ENCODE measurements at regions not wholly inside any gene's neighbourhood (a gene's known extent, or its start where the extent isn't known, plus 50 kb on each side); places are given as distances from the start of the nearest gene placed in this dataset.
"Not testable (repeated sequence)": the region's sequence is repeated elsewhere in the genome, so short reads cannot be mapped to it uniquely, and the experiment has no call there.

DNA sequence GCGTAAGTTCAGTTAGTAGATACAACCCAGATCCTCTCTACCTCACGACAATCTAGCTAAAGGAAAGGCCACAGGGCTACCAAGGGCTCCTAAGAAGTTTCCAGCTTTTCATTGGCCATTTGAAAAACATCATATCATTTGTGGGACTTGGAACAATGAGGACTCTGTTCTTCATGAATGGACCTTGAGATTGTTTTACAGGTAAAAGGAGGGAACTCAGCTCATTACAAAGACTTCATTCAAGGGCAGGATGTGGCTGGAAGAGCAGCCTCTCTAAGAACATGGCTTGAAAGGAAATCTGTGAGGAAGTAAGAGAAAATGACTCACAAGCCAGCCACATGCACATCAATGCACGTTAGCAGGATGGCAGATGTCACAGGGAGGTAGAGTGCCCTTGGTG is 105.9 kb upstream of the SLC7A11 start:
- DNase-seq (ENCODE audit: low read depth in 4 of 4, low spot score in 3 of 4) = no peak

GRCh38 chr4:138347561-138347960 is 105.4 kb upstream of the SLC7A11 start:
- DNase-seq (ENCODE audit: low read depth in 4 of 4, low spot score in 3 of 4) = no peak

DNA sequence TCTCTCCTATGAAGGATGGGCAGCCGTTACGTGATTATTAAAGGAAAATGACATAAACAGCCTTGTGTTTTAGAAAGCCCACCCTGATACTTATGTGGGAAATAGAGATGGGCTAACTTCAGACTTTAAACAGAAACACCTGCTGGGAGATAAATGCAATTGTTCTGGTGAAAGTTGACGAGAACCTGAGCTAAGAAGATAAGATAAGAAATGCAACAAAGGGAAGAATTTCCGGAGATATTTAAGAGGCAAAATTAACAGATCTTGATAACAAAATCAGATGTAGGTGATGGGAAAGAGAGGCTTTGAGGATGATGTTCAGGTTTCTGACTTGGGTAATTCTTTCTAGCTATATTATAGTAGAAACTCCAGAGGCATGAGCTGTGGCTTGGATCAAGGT is 102.7 kb upstream of the SLC7A11 start:
- DNase-seq (ENCODE audit: low read depth in 4 of 4, low spot score in 3 of 4) = no peak

DNA sequence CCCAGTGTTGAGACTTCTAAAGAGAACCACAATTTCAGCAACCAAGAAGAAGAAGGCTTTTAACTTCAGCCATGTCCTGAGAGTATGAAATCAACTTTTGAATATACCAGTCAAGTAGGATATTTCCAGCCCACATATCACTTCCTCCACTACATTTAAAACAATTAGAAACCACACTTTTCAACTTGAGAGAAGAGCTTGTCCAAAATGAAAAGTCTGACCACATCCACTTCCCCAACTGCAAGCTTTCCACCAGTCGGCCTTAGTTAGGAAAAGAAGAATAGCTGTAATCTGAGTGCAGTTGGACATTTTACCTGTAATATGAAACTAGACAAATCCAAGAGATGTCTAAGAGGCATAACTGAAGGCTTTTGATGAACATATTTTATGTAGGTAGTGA is 101.9 kb upstream of the SLC7A11 start:
- DNase-seq (ENCODE audit: low read depth in 4 of 4, low spot score in 3 of 4) = no peak

DNA sequence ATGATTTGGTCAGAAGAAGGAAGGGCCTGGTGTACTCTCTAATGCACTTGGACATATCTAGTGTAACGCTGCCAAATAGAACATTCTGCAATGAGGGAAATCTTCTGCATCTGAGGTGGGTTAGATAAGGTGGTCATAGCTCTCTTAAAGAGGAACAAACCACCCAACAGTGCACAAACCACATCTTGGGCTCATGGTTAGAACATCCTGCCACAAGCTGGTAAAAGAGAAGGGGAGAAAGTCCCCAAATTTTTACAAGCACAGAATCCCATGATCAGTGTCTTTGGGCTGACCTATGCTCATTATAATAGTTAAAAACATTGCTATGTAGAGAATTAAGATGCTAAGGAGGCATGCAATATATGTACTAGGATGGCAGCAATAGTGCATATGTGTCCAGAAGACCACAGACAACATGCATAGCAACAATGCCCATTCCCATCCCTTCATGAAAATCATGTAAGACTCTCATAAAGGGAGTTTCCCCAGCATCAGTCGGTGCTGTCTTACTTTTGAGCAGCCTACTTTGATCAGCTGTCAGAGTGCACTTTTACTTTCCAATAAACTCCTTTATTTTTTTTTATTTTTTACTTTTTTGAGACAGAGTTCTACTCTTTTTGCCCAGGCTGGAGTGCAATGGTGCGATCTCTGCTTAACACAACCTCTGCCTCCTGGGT is 99.7 kb upstream of the SLC7A11 start:
- no peak for DNase-seq (ENCODE audit: low read depth in 4 of 4, low spot score in 3 of 4)

GRCh38 chr4:138338840-138339239 is 96.7 kb upstream of the SLC7A11 start:
- DNase-seq (ENCODE audit: low read depth in 4 of 4, low spot score in 3 of 4) = no peak

GRCh38 chr4:138338222-138338621 is 96.1 kb upstream of the SLC7A11 start:
- DNase-seq (ENCODE audit: low read depth in 4 of 4, low spot score in 3 of 4) = not testable (repeated sequence)

- DNase-seq (ENCODE audit: low read depth in 4 of 4, low spot score in 3 of 4) = peak in 3 of 4 donors; percentile 35 to 43 (median 40)
Observed at GRCh38 chr4:138334346-138335016, 92.3 kb upstream of the SLC7A11 start.

GRCh38 chr4:138332415-138332814 is 90.3 kb upstream of the SLC7A11 start:
- DNase-seq (ENCODE audit: low read depth in 4 of 4, low spot score in 3 of 4) = not testable (repeated sequence)

DNA sequence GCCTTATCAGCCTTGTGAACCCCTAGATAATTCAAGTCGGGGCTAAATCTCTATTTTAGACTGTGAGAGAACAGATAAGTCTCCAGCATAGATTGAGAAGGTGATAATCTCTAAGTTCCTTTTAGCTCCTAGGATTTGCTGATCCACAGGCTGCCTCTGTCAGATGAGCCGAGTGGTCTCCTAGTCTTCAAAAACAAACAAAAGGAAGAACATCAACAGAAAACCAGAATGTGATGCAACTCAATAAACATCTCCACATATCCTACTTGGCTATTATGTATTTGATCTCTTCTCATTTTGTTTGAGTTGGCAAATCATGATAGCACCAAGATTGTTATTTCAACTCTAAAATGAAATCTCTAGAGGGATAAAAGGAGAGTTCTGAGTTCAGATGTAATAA is 88.4 kb upstream of the SLC7A11 start:
- DNase-seq (ENCODE audit: low read depth in 4 of 4, low spot score in 3 of 4) = no peak

DNA sequence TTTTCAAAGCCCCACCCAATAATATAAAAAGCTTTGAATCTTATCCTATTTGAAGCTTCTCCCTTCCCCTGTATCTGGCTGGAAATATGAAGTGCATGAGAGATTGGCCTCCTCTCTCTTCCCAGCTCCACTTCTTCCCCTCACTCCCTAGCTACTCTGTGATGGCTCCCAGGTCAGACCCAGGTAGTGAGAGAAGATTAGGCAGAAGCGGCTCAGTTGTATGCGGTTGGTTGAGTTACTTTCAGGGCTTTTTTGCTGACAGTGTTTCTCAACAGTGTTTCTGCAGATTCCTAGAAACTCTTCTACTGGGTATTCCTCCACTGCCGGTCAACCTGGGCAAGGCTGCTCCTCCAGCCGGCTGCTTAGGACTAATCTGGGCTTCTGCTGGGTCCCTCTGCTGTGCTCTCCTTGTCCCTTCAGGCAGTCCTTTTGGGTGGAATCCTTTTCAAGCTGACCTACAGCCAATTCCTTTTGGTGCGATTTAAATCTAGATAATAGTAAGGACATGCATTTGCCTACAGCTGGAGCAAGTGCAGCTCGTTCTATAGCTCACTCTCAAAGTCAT is 87.4 kb upstream of the SLC7A11 start:
- no peak for DNase-seq (ENCODE audit: low read depth in 4 of 4, low spot score in 3 of 4)

GRCh38 chr4:138327338-138327737 is 85.2 kb upstream of the SLC7A11 start:
- no peak for DNase-seq (ENCODE audit: low read depth in 4 of 4, low spot score in 3 of 4)

- DNase-seq (ENCODE audit: low read depth in 4 of 4, low spot score in 3 of 4) = no peak
Observed at GRCh38 chr4:138320831-138321230, 78.7 kb upstream of the SLC7A11 start.

DNA sequence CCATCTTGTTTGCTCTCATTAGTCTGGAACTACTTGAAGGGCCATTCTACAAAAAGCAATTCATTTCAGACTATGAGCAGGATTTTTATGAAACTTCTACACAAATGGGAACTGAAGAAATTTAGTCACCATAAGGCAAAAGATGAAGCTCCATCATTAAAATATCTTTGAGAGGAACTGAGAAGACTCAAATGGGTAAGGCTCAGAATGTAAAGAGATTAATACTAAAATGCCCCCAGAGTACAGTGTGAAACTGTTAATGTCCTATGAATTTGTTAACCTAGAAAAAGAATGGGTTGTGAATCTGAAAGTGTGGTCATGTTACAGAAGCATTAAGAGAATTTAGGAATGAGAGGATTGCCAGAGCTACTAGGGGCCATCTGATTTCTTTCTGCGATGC is 77.9 kb upstream of the SLC7A11 start:
- DNase-seq (ENCODE audit: low read depth in 4 of 4, low spot score in 3 of 4) = no peak

- no peak for DNase-seq (ENCODE audit: low read depth in 4 of 4, low spot score in 3 of 4)
Observed at GRCh38 chr4:138317175-138317748, 75.1 kb upstream of the SLC7A11 start.

GRCh38 chr4:138312536-138312911 is 70.4 kb upstream of the SLC7A11 start:
- DNase-seq (ENCODE audit: low read depth in 4 of 4, low spot score in 3 of 4) = no peak

- no peak for DNase-seq (ENCODE audit: low read depth in 4 of 4, low spot score in 3 of 4)
Observed at GRCh38 chr4:138311771-138312535, 69.8 kb upstream of the SLC7A11 start.

DNA sequence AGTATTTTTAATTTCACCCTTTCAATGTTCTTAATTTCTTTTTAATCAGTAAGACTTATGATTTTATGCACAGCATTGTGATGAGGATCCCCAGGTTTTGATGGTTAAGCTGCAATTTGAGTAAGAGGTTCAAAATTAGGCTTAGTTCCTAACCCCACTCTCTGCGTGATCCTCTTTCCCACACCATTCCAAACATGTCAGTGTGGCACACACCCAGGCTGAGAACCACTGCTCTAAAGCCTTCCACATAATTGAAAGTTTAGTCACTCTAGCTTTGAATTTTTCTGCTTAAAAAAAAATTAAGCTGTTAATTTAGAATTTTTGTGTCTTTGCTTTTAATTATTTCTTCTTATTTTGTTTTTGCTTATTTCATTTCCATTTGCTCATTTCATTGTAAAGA is 68.8 kb upstream of the SLC7A11 start:
- DNase-seq (ENCODE audit: low read depth in 4 of 4, low spot score in 3 of 4) = no peak

DNA sequence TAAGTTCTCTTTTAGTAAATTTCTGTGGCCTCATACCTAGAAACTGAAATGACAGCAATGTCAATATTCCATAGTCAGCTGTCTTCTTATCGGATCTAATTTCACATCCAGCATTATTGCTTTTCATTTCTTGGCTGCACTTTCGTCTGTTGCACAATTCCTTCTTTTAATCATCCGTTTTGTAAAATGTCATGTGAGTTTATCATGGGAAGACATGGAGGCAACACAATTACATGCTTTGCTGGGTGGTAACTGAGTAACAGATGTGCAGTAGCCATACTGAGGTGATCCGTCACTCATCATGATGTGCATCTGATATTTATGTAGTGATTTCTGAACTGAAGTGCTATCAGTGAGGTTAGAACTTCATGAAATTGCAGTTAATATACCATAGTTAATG is 68.3 kb upstream of the SLC7A11 start:
- no peak for DNase-seq (ENCODE audit: low read depth in 4 of 4, low spot score in 3 of 4)

GRCh38 chr4:138308356-138308755 is 66.2 kb upstream of the SLC7A11 start:
- no peak for DNase-seq (ENCODE audit: low read depth in 4 of 4, low spot score in 3 of 4)

- DNase-seq (ENCODE audit: low read depth in 4 of 4, low spot score in 3 of 4) = no peak
Observed at GRCh38 chr4:138307319-138307718, 65.2 kb upstream of the SLC7A11 start.
